HG03342 (cell line): ENCODE measurements at regions not wholly inside any gene's neighbourhood (a gene's known extent, or its start where the extent isn't known, plus 50 kb on each side); places are given as distances from the start of the nearest gene placed in this dataset.

Experiments used
- ATAC-seq: cut with Tn5 transposase; IDR thresholded peaks from one replicate; pipeline ENCODE4 v1.9.1; 2021; ENCODE audit warnings: mild to moderate bottlenecking, moderate library complexity; ENCODE audit not compliant: unreplicated experiment

- ATAC-seq: no peak
Observed at GRCh38 chr3:174398761-174399160, 460.4 kb upstream of the NAALADL2 start.

- ATAC-seq: no peak
Observed at GRCh38 chr3:174403831-174404230, 455.3 kb upstream of the NAALADL2 start.

GRCh38 chr3:174408310-174408709 is 450.8 kb upstream of the NAALADL2 start:
- ATAC-seq: no peak

- no peak for ATAC-seq
Observed at GRCh38 chr3:174409086-174409743, 449.9 kb upstream of the NAALADL2 start.

- no peak for ATAC-seq
Observed at GRCh38 chr3:174413062-174413912, 445.8 kb upstream of the NAALADL2 start.

GRCh38 chr3:174414902-174415301 is 444.2 kb upstream of the NAALADL2 start:
- ATAC-seq: no peak

- ATAC-seq: no peak
Observed at GRCh38 chr3:174417573-174417972, 441.6 kb upstream of the NAALADL2 start.

- ATAC-seq: no peak
Observed at GRCh38 chr3:174419216-174419615, 439.9 kb upstream of the NAALADL2 start.

GRCh38 chr3:174423936-174424335 is 435.2 kb upstream of the NAALADL2 start:
- ATAC-seq: no peak

GRCh38 chr3:174424656-174425055 is 434.5 kb upstream of the NAALADL2 start:
- ATAC-seq: no peak

- ATAC-seq: no peak
Observed at GRCh38 chr3:174425422-174425821, 433.7 kb upstream of the NAALADL2 start.

GRCh38 chr3:174430986-174431385 is 428.1 kb upstream of the NAALADL2 start:
- ATAC-seq: no peak

- ATAC-seq: no peak
Observed at GRCh38 chr3:174431717-174432116, 427.4 kb upstream of the NAALADL2 start.

- ATAC-seq: no peak
Observed at GRCh38 chr3:174436367-174436766, 422.8 kb upstream of the NAALADL2 start.

GRCh38 chr3:174438501-174439145 is 420.5 kb upstream of the NAALADL2 start:
- ATAC-seq: no peak

GRCh38 chr3:174439331-174440252 is 419.5 kb upstream of the NAALADL2 start:
- ATAC-seq: no peak

- ATAC-seq: no peak
Observed at GRCh38 chr3:174440253-174440701, 418.9 kb upstream of the NAALADL2 start.

GRCh38 chr3:174440741-174441587 is 418.2 kb upstream of the NAALADL2 start:
- ATAC-seq: peak; percentile 75

- ATAC-seq: no peak
Observed at GRCh38 chr3:174441588-174442301, 417.4 kb upstream of the NAALADL2 start.
